ENCODE measurements at regions not wholly inside any gene's neighbourhood (a gene's known extent, or its start where the extent isn't known, plus 50 kb on each side); places are given as distances from the start of the nearest gene placed in this dataset.

- H3K27ac Mint-ChIP-seq, result no peak overlapping the region
- ATAC-seq (no peak), DNase-seq (no peak)
- no peaks in the 10 kb centered on the region for H3K27me3 Mint-ChIP-seq
- H3K4me1 Mint-ChIP-seq, result no peaks in the 10 kb centered on the region
- CTCF ChIA-PET, result no interaction called here
- H3K36me3 Mint-ChIP-seq, result no peaks in the 10 kb centered on the region
- H3K4me3 Mint-ChIP-seq, result no peak overlapping the region
- H3K9me3 Mint-ChIP-seq (ENCODE audit: low read depth), result peaks cover under 1% of the 10 kb centered on the region
These were observed 107.2 kb upstream of the LIMCH1 start for GRCh38 chr4:41430792-41431191.

- no peaks in the 10 kb centered on the region for H3K27me3 Mint-ChIP-seq
- H3K27ac Mint-ChIP-seq, result no peak overlapping the region
- no peak overlapping the region for H3K4me3 Mint-ChIP-seq
- H3K36me3 Mint-ChIP-seq, result no peaks in the 10 kb centered on the region
- no peaks in the 10 kb centered on the region for H3K9me3 Mint-ChIP-seq (ENCODE audit: low read depth)
- DNase-seq (no peak), ATAC-seq (no peak)
- CTCF ChIA-PET, result no interaction called here
- H3K4me1 Mint-ChIP-seq, result no peaks in the 10 kb centered on the region
These were observed 106.7 kb upstream of the LIMCH1 start for GRCh38 chr4:41431276-41431675.

GRCh38 chr4:41432219-41432618, 105.7 kb upstream of the LIMCH1 start:
- DNase-seq, result no peak
- Mint-ChIP-seq H3K27ac (no peak overlapping the region), H3K4me1 (no peaks in the 10 kb centered on the region), H3K36me3 (no peaks in the 10 kb centered on the region), H3K9me3 (ENCODE audit: low read depth) (no peaks in the 10 kb centered on the region), H3K4me3 (no peak overlapping the region), H3K27me3 (no peaks in the 10 kb centered on the region)
- no peak for ATAC-seq
- CTCF ChIA-PET, result no interaction called here

GRCh38 chr4:41432881-41433280, 105.1 kb upstream of the LIMCH1 start:
- Mint-ChIP-seq H3K4me1 (no peaks in the 10 kb centered on the region), H3K27ac (no peak overlapping the region)

GRCh38 chr4:41433361-41433760, 104.6 kb upstream of the LIMCH1 start:
- Mint-ChIP-seq H3K4me1 (no peaks in the 10 kb centered on the region), H3K27me3 (no peaks in the 10 kb centered on the region), H3K9me3 (ENCODE audit: low read depth) (no peaks in the 10 kb centered on the region), H3K36me3 (no peaks in the 10 kb centered on the region), H3K4me3 (no peak overlapping the region), H3K27ac (no peak overlapping the region)
- no peak for ATAC-seq
- no peak for DNase-seq
- CTCF ChIA-PET, result no interaction called here

More at GRCh38 chr4:41432881-41433280, 105.1 kb upstream of the LIMCH1 start:
- Mint-ChIP-seq H3K4me3 (no peak overlapping the region), H3K36me3 (no peaks in the 10 kb centered on the region), H3K9me3 (ENCODE audit: low read depth) (no peaks in the 10 kb centered on the region), H3K27me3 (no peaks in the 10 kb centered on the region)
- DNase-seq (no peak), ATAC-seq (no peak)
- CTCF ChIA-PET, result no interaction called here

- Mint-ChIP-seq H3K9me3 (ENCODE audit: low read depth) (no peaks in the 10 kb centered on the region), H3K36me3 (no peaks in the 10 kb centered on the region), H3K4me1 (no peaks in the 10 kb centered on the region), H3K27me3 (no peaks in the 10 kb centered on the region), H3K27ac (no peak overlapping the region), H3K4me3 (no peak overlapping the region)
- CTCF ChIA-PET, result no interaction called here
- ATAC-seq (no peak), DNase-seq (no peak)
These were observed 102.4 kb upstream of the LIMCH1 start for GRCh38 chr4:41435510-41435909.

- DNase-seq (no peak), ATAC-seq (no peak)
- CTCF ChIA-PET, result no interaction called here
- Mint-ChIP-seq H3K4me1 (no peaks in the 10 kb centered on the region), H3K9me3 (ENCODE audit: low read depth) (no peaks in the 10 kb centered on the region), H3K36me3 (no peaks in the 10 kb centered on the region), H3K4me3 (no peak overlapping the region), H3K27ac (no peak overlapping the region), H3K27me3 (no peaks in the 10 kb centered on the region)
These were observed 101.5 kb upstream of the LIMCH1 start for GRCh38 chr4:41436419-41436818.

GRCh38 chr4:41437111-41437536, 100.8 kb upstream of the LIMCH1 start:
- no peak overlapping the region for H3K4me3 Mint-ChIP-seq
- ATAC-seq (no peak), DNase-seq (no peak)
- no peaks in the 10 kb centered on the region for H3K27me3 Mint-ChIP-seq
- H3K4me1 Mint-ChIP-seq, result no peaks in the 10 kb centered on the region
- H3K9me3 Mint-ChIP-seq (ENCODE audit: low read depth), result no peaks in the 10 kb centered on the region
- CTCF ChIA-PET, result no interaction called here
- H3K36me3 Mint-ChIP-seq, result no peaks in the 10 kb centered on the region
- no peak overlapping the region for H3K27ac Mint-ChIP-seq

- no peaks in the 10 kb centered on the region for H3K36me3 Mint-ChIP-seq
- no peaks in the 10 kb centered on the region for H3K4me1 Mint-ChIP-seq
These were observed 99.0 kb upstream of the LIMCH1 start for GRCh38 chr4:41438931-41439297.

GRCh38 chr4:41442810-41443209, 95.1 kb upstream of the LIMCH1 start:
- Mint-ChIP-seq H3K4me3 (no peak overlapping the region), H3K9me3 (ENCODE audit: low read depth) (no peaks in the 10 kb centered on the region), H3K36me3 (no peaks in the 10 kb centered on the region), H3K27ac (no peak overlapping the region), H3K4me1 (no peaks in the 10 kb centered on the region), H3K27me3 (no peaks in the 10 kb centered on the region)
- CTCF ChIA-PET, result no interaction called here
- ATAC-seq (no peak), DNase-seq (no peak)

More at GRCh38 chr4:41438931-41439297, 99.0 kb upstream of the LIMCH1 start:
- ATAC-seq, result no peak
- H3K27ac Mint-ChIP-seq, result no peak overlapping the region
- no peaks in the 10 kb centered on the region for H3K9me3 Mint-ChIP-seq (ENCODE audit: low read depth)
- CTCF ChIA-PET, result no interaction called here
- no peak overlapping the region for H3K4me3 Mint-ChIP-seq
- DNase-seq, result no peak
- no peaks in the 10 kb centered on the region for H3K27me3 Mint-ChIP-seq

GRCh38 chr4:41443340-41444079, 94.4 kb upstream of the LIMCH1 start:
- H3K4me3 Mint-ChIP-seq, result no peak overlapping the region

GRCh38 chr4:41446391-41446790, 91.6 kb upstream of the LIMCH1 start:
- DNase-seq (no peak), ATAC-seq (no peak)
- no peaks in the 10 kb centered on the region for H3K27me3 Mint-ChIP-seq
- H3K9me3 Mint-ChIP-seq (ENCODE audit: low read depth), result no peaks in the 10 kb centered on the region
- CTCF ChIA-PET, result no interaction called here
- H3K36me3 Mint-ChIP-seq, result no peaks in the 10 kb centered on the region
- H3K4me3 Mint-ChIP-seq, result no peak overlapping the region
- no peak overlapping the region for H3K27ac Mint-ChIP-seq
- no peaks in the 10 kb centered on the region for H3K4me1 Mint-ChIP-seq

More at GRCh38 chr4:41443340-41444079, 94.4 kb upstream of the LIMCH1 start:
- no peak for ATAC-seq
- Mint-ChIP-seq H3K27me3 (no peaks in the 10 kb centered on the region), H3K27ac (no peak overlapping the region), H3K9me3 (ENCODE audit: low read depth) (no peaks in the 10 kb centered on the region), H3K4me1 (no peaks in the 10 kb centered on the region), H3K36me3 (no peaks in the 10 kb centered on the region)
- no peak for DNase-seq
- CTCF ChIA-PET, result no interaction called here

- CTCF ChIA-PET, result no interaction called here
- ATAC-seq (no peak), DNase-seq (no peak)
- H3K27me3 Mint-ChIP-seq, result no peaks in the 10 kb centered on the region
- no peaks in the 10 kb centered on the region for H3K4me1 Mint-ChIP-seq
- H3K27ac Mint-ChIP-seq, result no peak overlapping the region
- H3K36me3 Mint-ChIP-seq, result no peaks in the 10 kb centered on the region
- no peak overlapping the region for H3K4me3 Mint-ChIP-seq
- no peaks in the 10 kb centered on the region for H3K9me3 Mint-ChIP-seq (ENCODE audit: low read depth)
These were observed 90.8 kb upstream of the LIMCH1 start for GRCh38 chr4:41446981-41447725.

GRCh38 chr4:41448934-41449333, 89.0 kb upstream of the LIMCH1 start:
- no peaks in the 10 kb centered on the region for H3K9me3 Mint-ChIP-seq (ENCODE audit: low read depth)
- DNase-seq, result no peak
- no peak overlapping the region for H3K4me3 Mint-ChIP-seq
- no peaks in the 10 kb centered on the region for H3K36me3 Mint-ChIP-seq
- ATAC-seq, result no peak
- H3K4me1 Mint-ChIP-seq, result no peaks in the 10 kb centered on the region
- CTCF ChIA-PET, result no interaction called here
- H3K27me3 Mint-ChIP-seq, result no peaks in the 10 kb centered on the region
- no peak overlapping the region for H3K27ac Mint-ChIP-seq
